GM10266 (cell line): ENCODE measurements at regions not wholly inside any gene's neighbourhood (a gene's known extent, or its start where the extent isn't known, plus 50 kb on each side); places are given as distances from the start of the nearest gene placed in this dataset.

Experiments
- DNase-seq: peaks from one replicate; pipeline ENCODE4 v3.0.0; 2012; ENCODE audit errors: extremely low spot score
- TF ChIP-seq, protein P1 (sequence below): IDR thresholded peaks from 2 replicates; pipeline ENCODE4 v1.5.1; 2012; ENCODE audit warnings: mild to moderate bottlenecking, low read depth; ENCODE audit not compliant: control insufficient read depth, insufficient read depth; ENCODE audit errors: missing control alignments

DNA sequence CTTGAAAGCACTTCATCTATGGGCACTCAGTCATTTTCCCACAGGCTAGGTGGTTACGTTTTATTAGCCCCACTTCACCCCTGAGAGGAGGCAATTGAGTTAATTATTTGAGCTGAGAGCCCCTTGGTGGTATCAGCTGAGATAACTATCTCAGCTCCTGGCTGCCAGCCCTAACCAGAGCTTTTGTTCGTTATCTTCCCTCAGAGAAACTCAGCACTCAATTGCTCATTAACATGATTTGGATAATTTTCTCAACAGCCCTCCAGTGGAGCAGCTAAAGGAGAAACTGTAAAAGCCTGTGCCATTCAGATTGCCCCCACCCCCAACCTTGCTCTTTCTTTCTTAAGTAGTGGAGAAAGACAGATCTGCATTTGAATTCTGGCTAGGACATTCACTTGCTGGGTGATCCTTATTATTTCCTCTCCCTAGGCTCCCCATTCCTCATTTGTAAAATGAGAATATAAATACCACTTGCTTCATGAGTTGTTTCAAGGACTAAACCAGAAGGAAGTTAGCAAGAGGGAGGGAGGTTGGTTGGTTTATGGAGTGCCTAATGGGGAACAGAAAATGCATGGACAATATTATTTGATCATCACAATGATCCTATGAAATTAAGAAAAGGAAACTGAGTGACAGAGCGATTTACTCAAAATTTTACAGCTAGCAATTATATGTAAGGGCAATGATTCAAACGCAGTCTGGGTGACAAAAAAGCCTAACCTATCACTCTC lies 218.7 kb upstream of the FGGY start:
- TF ChIP-seq, protein P1, sequence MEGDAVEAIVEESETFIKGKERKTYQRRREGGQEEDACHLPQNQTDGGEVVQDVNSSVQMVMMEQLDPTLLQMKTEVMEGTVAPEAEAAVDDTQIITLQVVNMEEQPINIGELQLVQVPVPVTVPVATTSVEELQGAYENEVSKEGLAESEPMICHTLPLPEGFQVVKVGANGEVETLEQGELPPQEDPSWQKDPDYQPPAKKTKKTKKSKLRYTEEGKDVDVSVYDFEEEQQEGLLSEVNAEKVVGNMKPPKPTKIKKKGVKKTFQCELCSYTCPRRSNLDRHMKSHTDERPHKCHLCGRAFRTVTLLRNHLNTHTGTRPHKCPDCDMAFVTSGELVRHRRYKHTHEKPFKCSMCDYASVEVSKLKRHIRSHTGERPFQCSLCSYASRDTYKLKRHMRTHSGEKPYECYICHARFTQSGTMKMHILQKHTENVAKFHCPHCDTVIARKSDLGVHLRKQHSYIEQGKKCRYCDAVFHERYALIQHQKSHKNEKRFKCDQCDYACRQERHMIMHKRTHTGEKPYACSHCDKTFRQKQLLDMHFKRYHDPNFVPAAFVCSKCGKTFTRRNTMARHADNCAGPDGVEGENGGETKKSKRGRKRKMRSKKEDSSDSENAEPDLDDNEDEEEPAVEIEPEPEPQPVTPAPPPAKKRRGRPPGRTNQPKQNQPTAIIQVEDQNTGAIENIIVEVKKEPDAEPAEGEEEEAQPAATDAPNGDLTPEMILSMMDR = no peak
- DNase-seq = no peak

DNA sequence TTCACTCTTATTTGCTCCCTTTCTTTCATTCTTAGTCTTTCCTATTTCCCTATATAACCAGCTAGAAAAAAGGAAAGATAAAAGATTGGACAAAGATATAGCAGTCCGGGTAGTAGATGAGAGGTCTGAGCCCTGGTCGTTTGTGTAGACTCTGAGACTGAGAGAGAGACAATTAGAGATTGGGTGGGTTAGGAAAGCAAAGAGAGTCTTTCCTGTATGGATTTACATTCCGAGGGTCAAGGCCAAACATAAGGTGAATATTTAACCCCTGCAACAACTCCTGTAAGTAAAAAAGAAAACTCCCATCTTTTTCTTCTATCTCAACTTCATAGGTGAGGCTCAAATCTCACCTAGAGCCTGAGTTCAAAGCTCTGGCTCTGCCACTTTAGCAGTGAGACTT lies 218.0 kb upstream of the FGGY start:
- no peak for DNase-seq
- TF ChIP-seq, protein P1 = no peak

DNA sequence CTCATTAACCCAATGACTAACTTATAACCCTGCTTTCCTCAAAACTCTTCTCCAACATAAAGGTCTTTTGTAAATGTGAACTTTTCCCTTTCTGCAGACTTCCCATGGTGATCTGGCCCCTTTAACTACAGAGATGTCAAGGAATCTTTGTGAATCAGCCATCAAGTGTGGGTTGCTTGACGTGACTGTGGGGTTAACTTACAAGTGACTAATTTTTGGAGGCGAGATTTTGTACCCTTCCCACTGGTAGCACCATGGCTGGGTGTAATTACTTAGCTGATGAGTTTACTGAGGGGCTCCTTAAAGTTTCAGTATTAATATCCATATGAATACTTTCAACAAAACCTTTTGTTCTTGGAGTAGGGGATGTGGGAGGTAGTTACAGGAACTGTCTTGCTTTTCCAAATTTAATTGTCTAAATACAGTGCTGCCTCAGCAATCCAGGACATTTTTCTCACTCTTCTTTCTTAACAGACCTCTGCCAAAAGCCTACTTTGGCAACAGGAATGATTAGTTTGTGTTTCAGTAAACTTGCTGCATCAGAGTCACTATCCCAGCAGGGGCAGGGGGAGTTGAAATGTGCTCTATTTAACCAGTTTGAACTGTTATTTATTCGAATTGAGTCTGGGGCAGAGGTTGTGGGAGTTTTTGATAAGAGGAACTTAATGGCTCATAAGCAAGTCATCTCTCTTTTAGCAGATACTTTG lies 217.3 kb upstream of the FGGY start:
- no peak for DNase-seq
- TF ChIP-seq, protein P1 = no peak

DNA sequence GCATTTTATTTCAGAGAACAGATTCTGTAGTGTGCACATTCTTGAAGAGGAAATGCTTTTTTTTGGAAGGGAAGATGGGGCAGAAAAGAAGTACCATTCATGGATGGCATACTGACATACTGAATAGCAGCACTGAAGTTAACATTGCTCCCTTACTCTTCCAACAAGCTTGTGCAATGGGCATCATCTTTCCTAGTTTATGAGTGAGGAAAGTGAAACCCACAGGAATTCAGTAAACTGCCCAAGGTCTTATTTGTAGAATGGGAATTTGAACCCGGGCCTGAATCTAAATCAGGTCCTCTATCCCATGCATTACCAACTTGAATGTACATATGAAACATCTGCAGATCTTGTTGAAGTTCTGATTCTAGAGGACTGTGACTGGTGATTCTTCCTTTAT lies 215.7 kb upstream of the FGGY start:
- TF ChIP-seq, protein P1 = no peak
- DNase-seq = no peak

DNA sequence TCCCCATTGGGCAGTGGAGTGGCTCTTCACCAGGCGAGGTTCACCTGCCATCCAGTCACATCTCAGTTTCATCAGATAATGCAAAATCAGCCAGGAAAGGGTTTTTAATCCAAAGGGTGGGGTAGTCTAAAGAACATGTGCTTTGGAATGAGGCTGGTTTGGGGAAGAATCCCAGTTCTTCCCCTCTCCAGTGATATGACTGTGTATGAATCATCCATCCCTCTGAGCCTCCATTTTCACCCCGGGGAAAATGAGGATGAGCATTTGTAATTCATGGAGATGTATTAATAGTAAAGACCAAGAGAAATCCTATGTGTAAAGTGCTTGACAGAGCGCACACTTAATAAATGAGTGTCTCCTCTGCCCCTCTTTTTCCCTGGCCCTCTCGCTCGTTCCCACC lies 215.1 kb upstream of the FGGY start:
- no peak for DNase-seq
- TF ChIP-seq, protein P1 = no peak

DNA sequence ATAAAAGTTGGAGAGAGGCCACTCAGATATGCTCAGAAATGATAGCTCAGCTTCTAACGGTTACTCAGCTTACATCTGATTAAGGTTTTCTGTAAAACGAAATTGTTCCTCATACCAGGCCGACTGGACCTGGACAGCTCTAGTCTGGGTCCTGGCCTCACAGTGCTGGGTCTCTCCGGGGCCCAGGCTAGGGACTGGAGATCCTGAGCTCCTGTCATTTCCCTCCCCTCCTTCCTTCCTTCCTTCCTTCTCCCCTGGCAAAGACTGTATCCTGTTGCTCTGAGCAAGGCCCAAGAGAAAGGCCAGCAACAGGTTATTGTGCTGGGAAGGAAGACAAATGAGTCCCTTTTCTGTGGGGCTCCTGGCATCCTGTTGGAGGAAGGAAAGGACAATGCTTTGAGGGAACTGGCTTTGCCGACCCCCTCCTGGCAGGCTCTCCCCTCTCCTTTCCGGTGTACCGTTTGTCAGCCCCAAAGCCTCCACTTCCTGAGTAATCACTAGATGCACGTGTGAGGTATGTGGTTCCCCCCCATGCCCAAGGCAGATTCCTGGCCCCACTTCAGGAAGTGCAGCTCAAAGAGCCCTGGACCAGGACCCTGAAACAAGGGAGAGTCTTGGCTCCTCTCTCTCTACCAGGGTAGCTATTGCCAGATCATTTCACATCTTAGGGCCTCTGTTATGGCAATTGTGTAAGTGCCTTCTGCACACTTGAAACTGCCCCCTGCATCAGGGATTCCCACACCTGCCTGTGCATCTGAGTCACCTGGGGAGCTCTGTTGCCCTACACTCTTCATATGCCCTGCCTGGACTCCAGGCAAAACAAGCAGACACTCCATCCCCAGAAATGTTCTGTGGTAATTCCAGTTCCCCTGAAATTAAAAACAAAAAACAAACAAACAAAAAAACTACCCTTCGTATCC lies 212.7 kb upstream of the FGGY start:
- TF ChIP-seq, protein P1 = no peak
- DNase-seq = no peak
